ENCODE measurements at regions not wholly inside any gene's neighbourhood (a gene's known extent, or its start where the extent isn't known, plus 50 kb on each side); places are given as distances from the start of the nearest gene placed in this dataset.
A peak's percentile ranks its signal among the peaks of the same experiment; 100 is the strongest.
"Not testable (repeated sequence)": the region's sequence is repeated elsewhere in the genome, so short reads cannot be mapped to it uniquely, and the experiment has no call there.

DNA sequence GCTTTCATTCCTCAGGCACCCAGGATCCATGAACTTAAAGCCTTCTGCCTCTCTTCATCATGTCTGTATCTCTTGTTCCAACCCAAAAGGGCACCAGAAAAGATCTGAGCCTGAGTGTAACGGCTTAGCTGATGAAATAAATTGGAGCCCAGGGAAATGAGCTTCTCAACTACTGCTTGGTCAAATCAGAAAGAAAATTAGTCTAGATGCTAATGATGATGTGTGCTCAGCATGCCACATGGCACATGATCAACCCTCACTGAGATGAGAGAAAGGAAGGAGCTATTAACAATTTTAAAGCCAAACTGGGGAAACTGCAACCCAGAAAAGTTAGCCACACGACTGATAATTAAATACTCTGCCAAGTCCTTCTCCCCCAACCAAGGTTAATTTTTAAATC, 325.7 kb downstream of the CNTN3 start:
- no peak for ATAC-seq
- DNase-seq (ENCODE audit: low spot score), result no peak

DNA sequence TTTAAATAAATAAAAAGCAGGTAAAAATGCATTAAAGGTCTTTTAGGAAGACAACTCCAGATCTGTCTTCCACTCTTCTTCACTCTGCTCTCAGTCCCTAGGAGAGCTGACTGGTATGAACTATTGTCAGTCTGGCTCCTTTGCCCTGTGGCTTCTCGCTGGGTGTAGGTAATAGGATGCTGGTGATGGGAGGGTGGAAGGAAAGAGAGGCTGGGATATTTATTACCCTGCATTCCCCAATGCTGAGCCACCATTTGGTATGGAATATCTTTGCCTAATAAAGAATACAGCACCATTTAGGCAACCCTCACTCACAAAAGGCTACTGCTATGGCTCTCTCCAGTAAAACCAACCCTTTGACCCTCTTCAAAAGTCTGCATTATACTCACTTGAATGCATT, 326.9 kb downstream of the CNTN3 start:
- no peak for ATAC-seq

DNA sequence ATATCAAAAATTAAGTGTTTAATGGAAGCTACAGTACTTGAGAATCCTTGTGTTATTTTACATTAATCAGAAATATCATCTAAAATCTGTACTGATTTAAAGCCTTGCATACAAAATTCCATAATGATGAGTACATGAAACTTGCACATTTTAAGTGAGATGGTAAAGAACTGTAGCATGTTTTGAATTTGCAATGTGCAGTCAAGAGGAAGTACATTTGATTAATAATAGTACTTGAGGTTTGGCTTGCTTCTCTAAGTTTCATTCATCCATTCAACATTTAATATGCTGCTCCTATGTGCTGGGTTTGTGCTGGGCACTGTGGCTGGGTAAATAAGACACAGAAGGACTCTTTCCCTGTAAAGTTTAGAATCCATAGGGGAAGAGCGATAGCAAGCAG, 332.3 kb downstream of the CNTN3 start:
- no peak for DNase-seq (ENCODE audit: low spot score)
- no peak for ATAC-seq

More for the DNA sequence above, 326.9 kb downstream of the CNTN3 start:
- DNase-seq (ENCODE audit: low spot score), result no peak

DNA sequence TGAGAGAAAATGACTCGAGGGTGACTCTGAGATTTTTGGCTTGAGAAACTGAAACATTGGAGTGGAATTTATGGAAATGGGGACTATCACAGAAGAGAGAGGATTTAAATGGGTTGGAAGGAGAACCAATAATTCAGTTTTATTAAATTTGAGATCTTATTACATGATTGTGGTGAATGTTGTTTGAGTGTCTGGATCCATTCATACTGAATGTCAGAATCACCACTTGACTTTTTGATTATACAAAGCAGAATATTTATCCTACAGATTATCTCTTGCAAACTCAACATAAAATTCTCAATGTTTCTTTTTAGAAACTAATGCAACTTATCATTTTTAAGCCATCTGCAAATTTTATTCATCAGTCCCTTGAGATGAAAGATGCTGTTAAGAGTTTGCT, 332.8 kb downstream of the CNTN3 start:
- DNase-seq (ENCODE audit: low spot score), result no peak
- ATAC-seq, result no peak

DNA sequence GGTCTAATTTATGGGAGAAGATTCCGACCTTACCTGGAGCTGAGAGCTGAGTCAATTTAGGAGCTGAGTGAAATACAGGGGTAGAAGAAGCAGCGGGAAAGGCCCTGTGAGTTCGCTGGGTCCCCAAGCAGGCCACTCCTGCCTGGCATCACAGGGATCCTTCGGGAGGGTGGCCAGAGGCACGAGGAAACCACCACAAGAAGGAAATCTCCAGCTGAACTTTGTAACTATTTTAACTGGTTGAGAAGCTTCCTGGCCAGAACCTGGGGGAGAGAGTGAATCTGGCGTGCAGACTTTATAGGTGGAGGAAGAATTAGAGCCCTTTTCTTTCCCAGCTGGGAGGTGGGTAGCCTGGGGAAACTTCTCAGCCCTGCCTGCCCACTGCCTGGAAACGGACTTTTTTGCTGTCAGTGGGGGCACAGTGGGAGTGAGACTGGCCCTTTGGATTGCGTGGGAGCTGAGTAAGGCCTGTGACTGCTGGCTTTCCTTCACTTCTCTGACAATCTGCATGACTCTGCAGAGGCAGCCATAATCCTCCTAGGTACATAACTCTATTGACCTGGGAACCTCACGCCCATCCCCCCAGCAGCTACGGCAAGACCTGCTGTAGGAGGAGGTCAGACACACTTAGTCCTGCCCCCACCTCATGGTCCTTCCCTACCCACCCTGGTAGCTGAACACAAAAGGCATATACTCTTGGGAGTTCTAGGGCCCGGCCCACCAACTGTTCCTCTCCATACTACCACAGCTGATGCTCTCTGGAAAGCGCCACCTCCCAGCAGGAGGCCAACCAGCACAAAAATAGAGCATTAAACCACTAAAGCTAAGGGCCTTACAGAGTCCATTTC, 340.7 kb downstream of the CNTN3 start:
- peak; percentile 11 for ATAC-seq
- no peak for DNase-seq (ENCODE audit: low spot score)

DNA sequence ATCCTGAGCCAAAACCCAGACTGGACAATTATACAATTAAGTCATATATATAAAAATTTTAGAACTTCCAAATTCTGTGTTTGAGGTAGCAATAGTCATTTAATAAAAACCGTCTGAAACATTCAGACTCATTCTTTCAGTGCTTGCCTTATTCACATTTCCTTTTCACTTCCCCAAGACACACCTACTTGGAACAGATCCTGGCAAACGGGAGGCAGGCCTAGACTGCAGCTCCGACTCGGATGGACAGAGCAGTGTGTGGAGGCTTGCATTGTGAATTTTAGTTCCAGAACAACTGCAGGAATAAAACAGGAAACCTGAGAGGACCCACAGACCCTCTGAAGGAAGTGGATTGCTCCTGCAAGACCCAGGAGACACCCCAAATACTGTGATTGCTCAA, 341.4 kb downstream of the CNTN3 start:
- peak; percentile 76 for ATAC-seq
- no peak for DNase-seq (ENCODE audit: low spot score)

DNA sequence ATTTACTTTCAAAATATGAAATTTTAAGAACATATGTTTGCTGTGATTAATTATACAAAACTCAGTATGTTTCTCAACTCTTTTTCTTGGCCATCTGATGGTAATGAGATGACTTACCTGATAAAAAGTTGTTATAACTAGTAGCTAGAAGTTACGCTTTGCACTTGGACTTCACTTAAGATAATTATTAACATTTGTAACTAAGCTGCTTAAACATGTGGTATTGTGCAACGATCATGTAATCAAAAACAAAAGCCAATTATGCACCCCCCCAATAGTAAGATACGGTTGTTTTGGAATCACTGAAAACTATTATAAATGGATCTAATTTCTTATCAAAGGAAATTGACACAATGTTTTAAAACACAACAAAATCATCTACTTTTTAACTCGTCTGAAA, 342.9 kb downstream of the CNTN3 start:
- ATAC-seq (peak; percentile 49), DNase-seq (ENCODE audit: low spot score) (no peak)

DNA sequence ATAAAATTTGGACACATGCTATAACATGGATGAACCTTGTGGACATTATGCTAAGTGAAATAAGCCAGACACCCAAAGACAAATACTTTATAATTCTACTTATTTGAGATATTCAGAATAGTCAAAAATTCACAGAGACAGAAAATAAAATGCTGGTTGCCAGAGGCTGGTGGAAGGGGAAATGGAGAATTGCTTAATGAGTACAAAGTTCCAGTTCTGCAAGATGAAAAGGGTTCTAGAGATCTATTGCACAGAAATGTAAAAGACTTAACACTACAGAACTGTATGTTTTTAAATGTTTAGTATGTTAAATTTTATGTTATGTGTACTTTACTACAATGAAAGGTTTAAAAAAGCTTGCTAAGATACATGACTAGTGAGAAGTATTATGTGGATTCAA, 344.8 kb downstream of the CNTN3 start:
- ATAC-seq (peak; percentile 21), DNase-seq (ENCODE audit: low spot score) (no peak)

DNA sequence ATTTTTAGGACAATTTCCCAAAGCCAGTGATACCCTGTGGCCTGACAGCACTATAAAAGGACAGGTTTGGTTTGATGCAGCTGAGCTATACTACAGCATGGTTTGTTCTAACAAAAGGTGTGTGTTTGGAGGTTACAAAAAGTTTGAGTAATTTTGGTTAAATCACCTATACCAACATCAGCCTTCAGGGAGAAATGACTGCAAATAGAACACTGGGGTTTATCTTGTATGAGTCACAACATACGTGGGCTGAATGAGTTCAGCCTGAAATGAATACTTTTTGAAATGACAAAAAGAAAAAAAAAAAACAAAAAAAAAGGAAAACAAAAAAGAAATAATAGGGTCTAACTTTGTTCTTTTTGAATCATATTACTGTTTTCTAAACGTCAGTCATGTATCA, 345.7 kb downstream of the CNTN3 start:
- DNase-seq (ENCODE audit: low spot score), result no peak
- no peak for ATAC-seq

DNA sequence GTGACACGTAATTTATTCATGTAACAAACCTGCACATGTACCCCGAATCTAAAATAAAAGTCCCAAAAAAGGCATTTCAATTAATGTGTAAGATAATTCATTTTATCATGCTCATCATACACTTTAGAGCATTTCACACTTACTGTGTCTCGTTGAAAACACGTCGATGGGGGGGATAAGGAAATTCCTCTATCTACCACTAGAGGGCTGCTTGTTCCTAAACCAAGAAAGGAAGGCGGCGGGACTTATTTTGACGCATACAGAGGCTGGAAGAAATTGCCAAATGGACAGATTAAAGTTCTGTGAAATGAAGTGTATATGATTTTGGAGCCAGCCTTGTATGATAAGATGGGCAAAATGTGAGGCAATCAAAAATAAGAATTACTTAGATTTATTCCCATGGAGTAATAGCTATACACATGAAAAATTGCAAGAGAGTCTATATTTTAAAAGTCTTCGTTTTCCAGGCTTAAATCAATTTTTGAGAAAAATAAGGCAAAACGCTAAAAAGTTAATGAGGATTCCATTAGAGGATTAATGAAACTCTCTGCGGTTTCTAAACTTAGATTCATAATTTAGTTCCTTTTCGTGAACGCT, 346.8 kb downstream of the CNTN3 start:
- ATAC-seq, result peak; percentile 91
- no peak for DNase-seq (ENCODE audit: low spot score)

DNA sequence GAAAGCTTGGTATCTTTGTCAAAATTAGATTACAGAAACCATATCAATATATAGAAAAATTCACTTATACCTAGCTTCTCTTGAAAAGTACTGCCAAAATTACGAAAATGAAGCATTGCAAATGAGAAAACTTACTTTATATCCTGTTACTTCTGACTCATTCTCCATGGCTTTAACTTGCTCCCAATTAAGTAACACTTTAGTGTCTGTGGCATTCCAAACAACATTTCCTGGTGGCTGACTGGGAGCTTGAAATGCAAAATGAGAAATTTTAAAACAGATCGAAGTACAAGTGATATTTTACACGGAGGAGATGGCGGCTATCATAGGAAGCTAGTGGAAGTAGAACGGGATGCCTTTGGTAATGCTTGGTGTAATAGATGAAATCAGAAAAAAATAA, 347.3 kb downstream of the CNTN3 start:
- DNase-seq (ENCODE audit: low spot score) (no peak), ATAC-seq (no peak)

DNA sequence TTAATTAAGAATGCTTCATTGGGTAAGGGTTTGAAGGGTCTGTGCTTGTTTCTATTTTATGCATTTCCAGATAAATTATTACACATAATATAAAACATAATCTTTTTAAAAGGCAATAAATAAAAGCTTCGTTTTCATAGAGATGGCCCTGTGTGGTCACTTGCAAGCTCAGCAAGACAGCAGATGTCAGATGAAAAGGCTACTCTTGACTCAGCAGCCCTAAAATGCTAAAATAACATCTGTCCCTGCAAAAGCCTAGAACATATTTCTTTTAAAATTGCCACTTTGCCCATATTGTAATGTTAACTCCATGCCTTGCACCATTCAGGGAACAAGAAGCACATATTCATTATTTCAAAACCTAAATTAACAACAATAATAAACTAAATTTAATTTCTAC, 349.4 kb downstream of the CNTN3 start:
- ATAC-seq (no peak), DNase-seq (ENCODE audit: low spot score) (no peak)

DNA sequence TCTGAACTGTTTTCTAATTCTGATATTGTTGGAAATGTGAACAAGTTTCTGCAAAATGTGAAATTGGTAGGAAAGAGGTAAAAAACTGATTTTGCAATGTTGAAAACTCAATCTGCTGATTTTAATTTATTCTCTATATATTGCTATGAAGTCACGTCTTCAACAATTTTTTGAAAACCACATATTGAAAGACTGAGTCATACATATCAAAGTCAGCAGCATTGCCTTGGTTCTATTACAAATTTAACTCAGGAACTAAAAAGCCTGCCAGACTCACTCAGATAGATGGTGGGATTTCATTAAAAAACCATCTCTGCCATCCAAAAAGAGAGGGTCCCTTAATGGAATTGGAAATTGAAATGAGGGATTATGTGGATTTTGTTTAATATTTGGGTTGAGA, 351.4 kb downstream of the CNTN3 start:
- no peak for ATAC-seq
- DNase-seq (ENCODE audit: low spot score), result no peak

DNA sequence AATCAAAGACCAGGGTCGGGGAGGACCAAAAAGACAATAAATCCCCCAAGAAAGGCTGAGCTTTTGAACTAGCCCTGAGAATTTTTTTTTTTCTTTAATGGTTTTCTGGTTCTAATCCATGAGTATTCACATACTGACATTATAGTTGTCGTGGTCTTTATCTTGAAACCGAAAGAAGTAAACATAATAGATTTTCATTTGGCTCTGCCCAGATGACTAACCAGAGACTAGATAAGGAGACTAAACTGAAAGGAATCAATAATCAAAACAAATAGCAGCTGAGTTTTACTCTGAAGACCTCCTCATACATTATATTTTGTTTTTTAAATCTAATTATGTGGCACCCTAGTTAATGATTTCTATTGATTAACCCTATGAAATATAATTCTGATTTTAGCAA, 381.4 kb downstream of the CNTN3 start:
- no peak for ATAC-seq
- DNase-seq (ENCODE audit: low spot score), result no peak

DNA sequence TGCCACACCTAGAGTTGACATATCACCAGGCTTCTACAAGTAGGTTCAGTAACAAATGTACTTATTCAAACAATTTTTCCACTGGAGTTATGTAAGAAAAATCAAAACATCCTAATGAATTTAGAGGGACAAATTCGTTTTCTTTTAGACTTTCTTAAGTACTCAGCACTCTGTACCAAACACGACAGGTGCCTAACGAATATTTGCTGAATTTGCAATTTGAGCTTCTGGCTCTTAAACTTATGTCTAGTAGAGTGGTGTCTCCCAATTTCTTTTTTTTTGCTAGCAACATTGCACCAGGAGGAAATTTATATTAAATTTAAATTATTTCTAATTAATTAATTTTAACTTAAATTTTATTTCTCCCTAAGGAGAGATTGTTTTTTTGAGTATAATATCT, 397.0 kb downstream of the CNTN3 start:
- ATAC-seq (no peak), DNase-seq (ENCODE audit: low spot score) (no peak)

DNA sequence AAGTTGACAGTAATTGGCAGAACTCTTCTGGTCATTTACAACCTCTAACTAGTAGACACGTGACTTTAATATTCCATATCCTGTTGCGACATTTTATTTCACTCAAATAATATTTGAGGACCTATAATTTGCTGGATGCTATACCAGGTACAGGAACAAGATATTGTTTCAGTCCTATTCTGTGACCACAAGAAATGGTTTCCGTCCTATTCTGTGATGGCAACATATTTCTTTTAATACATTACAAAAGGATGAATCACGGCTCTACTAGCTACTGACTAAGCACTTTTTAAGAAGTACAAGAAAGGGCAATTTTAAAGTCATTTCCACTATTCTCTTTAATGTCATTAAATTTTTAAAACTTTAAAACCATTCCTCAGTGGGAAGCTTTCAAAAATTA, 400.2 kb downstream of the CNTN3 start:
- DNase-seq (ENCODE audit: low spot score) (no peak), ATAC-seq (no peak)

DNA sequence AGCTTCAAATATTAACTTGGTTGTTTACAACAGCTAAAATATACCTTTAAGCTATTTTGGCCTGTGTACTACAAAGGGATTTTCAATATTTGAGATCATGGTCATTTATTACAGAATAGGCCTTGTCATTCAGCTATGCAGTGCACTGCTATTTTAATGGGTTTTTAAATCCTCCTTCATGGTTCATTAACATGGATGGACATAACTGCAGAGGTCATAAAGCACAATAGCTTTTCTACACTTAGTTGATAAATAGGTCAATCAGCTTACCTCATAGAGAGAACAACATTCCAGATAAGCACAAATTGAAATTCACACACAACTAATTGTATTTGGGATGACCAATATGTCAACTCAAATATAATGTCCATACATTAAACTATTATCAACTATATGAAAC, 403.7 kb downstream of the CNTN3 start:
- DNase-seq (ENCODE audit: low spot score), result no peak
- no peak for ATAC-seq

DNA sequence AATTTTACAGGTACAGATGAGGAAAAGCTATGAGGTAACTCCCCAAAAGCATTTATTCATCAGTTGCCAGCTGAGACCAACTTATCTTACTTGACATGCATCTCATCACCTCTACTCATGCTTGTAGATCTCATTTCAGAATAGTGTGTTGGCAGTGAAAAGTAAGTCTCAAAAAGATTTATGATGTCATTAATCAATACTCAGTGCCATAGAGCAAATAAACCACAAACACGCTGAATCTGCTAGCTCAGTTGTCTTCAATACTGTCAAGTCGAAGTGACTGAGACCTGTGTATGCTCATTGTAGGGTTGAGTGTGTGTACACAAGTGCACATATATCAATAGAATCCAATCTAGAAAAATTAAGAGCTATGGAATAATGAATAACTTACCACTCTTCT, 413.5 kb downstream of the CNTN3 start:
- DNase-seq (ENCODE audit: low spot score), result no peak
- no peak for ATAC-seq

DNA sequence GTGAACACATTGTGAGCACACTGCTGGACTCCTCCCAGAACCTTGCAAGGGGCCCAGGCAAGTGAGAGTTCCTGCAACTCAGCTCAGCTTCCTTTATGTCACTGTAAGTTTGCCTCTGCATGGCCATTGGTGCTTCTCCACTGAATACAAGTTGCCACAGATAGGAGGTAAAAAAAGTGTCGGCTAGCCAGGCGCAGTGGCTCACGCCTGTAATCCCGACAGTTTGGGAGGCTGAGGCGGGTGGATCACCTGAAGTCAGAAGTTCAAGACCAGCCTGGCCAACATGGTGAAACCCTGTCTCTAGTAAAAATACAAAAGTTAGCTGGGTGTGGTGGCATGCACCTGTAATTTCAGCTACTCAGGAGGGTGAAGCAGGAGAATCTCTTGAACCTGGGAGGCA, 435.8 kb downstream of the CNTN3 start:
- not testable (repeated sequence) for ATAC-seq; DNase-seq (ENCODE audit: low spot score)

DNA sequence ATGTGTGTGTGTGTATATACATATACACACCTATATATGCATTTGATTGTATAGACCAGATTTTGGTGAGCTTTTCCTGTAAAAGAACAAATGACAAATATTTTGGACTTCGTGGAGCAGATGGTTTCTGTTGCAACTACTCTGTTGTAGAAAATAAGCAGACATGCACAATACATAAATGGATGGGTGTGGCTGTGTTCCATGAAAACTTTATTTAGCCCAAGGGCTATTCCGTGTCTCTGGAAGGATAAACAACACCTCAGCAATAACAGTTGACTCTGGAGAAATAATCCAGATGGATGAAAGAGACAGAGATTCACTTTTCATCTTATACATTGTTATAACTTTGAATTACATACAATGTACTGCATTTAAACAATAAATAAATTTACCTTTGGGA, 441.4 kb downstream of the CNTN3 start:
- no peak for ATAC-seq
- DNase-seq (ENCODE audit: low spot score), result no peak

DNA sequence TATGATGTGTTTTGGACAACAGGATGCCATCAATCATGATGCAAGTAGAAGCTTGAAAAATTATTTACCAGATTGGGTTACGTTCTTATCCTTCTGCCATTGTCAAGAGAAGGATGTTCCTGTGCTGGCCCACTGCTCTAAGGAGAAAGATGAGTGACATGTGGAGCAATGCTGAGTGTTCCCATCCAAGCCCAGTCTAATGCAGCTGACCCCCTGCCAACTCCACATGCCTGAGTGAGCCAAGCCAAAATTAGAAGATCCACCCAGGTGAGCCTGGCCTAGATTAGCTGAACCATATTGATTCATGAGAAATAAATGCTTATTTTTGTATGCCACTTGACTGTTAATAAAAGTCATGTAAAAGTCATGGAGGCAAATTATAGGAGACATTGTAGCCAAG, 446.5 kb downstream of the CNTN3 start:
- DNase-seq (ENCODE audit: low spot score) (no peak), ATAC-seq (no peak)

DNA sequence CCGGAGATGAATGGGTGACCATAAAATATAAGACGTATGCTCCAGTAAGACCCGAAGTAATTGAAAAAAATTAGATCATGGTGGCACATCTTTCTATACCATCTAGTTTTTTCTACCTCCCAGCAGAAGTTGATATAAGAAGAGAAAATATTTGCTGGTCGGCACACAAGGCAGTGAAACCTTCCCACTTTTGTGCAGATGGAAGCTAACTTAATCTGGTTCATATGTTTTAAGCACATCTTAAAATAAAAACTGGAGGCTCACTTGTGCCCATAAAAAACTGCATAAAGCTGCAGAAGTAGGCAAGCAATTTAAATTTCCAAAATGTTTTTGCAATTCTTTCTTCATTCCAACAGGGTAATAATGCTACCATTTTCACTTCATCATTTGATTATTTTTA, 449.2 kb downstream of the CNTN3 start:
- ATAC-seq, result no peak

DNA sequence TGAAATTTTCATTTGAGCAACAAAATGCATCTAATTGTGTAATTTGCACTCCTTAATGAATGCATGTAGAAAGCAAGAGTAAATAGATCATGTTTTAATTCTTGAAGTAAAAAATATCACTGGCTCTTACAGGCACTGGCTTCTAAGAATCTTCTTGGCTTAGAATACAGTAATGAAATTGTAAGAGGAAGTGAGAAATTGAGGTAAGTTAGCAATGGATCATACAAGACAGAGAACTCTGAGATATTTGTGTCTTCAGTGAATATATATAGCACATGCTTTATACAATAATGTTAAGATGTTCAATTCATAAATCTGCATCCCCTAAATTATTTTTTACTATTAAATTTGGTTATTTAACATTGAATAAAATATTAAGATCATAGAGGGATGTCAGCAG, 465.0 kb downstream of the CNTN3 start:
- DNase-seq (ENCODE audit: low spot score) (no peak), ATAC-seq (no peak)

More for the DNA sequence above, 449.2 kb downstream of the CNTN3 start:
- DNase-seq (ENCODE audit: low spot score), result no peak

Measured in left lobe of liver (tissue), 2 donors.